AG20443 (cell line): ENCODE measurements at regions not wholly inside any gene's neighbourhood (a gene's known extent, or its start where the extent isn't known, plus 50 kb on each side); places are given as distances from the start of the nearest gene placed in this dataset.

Source experiments
- DNase-seq: peaks from one replicate; pipeline ENCODE4 v3.0.0; 2012; ENCODE audit warnings: low spot score, mixed read lengths

DNA sequence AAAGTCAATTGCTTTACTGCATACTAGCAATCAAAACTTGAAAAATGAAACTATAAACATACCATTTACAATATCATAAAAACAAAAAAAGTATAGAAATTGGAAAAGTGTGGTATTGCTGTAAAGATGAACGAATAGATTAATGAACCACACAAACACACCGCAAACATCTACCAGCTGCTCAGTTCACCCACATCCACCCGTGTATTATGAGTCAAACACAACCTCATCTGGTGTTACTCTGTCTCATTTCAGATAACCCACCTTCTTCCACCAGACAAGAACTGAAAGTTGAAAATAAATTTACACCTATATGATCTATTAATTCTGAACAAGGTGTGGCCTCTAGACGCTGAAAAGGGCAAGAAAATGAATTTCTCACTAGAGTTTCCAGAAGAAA, 53.3 kb downstream of the BLID start:
- no peak for DNase-seq

DNA sequence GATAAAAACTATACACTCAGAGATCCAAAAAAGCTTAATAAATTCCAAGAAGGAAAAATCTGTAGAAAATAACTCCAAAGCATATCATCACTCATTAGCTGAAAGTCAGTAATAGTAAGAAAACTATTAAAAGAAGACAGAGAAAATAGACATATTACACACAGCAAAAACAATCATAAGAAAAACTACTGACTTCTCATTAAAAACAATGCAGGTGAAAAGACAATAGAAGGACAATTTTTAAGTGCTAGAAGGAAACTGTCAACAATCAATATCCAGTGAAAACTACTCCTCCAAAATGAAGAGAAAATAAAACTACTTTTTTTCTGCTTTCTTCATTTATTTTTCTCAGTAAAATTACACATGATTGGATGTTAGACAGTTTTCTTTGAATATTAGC, 56.5 kb downstream of the BLID start:
- DNase-seq: no peak

GRCh38 chr11:122050021-122050690, 65.9 kb downstream of the BLID start:
- no peak for DNase-seq

GRCh38 chr11:122048401-122048800, 67.6 kb downstream of the BLID start:
- DNase-seq: no peak

GRCh38 chr11:122046846-122047245, 69.2 kb downstream of the BLID start:
- peak; percentile 60 for DNase-seq

DNA sequence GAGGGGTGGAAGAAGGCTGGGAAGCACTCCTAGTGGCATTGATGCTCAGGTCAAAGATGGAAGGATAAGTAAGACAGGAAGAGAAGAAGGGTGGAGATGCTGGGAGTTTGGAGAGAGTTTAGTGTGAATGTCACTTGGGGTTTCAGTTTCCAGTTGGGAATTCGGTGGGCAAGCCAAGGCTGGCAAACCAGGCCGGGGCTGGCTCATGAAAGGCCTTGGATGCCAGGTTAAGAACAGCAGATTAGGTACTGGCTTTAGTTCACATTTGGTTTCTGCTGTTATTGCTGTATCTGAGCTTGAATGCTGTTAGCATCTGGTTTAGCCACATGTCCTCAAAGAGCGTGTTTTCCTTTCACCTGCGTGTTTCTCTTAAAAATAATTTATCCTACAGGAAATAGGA, 69.6 kb downstream of the BLID start:
- DNase-seq: no peak

- peak; percentile 40 for DNase-seq
These were observed 70.8 kb downstream of the BLID start for GRCh38 chr11:122045181-122045586.

GRCh38 chr11:122044086-122044485, 71.9 kb downstream of the BLID start:
- peak; percentile 13 for DNase-seq

- no peak for DNase-seq
These were observed 73.0 kb downstream of the BLID start for GRCh38 chr11:122042981-122043380.

DNA sequence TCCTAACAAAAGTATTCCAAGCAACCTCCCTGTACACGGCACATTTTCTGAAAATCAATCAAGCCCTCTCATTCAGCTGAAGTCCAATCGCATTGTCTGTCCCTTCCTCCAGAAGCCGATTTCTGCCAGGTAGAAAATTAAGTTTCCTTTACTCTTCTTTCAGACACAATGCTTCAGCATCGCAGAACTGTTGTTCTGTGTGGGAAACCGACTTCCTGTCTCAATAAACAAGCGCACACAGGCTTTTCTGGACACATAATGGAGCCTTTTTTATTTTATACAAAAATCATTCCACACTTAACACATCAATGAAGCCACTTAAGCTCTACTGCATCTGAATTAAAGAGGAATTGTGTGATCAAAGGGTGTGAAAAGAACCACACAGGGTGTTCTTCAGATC, 75.6 kb downstream of the BLID start:
- DNase-seq: no peak

- DNase-seq: peak; percentile 66
These were observed 77.5 kb downstream of the BLID start for GRCh38 chr11:122038543-122038942.

- DNase-seq: no peak
These were observed 78.1 kb downstream of the BLID start for GRCh38 chr11:122037911-122038310.

DNA sequence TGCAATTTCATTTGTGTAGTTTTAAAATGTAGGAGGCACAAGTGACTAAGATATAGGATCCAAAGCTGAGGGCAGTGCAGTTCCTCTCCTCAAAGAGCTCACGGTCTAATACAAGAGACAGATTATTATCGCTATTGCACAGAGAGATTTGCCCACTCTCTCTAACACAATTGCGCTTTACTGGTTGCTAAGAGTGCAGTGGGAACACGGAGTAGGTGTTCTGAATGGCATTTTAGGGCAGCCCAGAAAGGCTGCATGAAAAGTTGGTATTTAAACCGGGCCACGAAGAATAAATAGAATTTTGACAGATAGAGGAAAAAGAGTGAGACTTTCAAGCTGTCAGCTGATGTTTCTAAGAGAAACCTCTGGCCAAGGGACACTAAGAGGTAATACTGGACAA, 79.5 kb downstream of the BLID start:
- DNase-seq: no peak

GRCh38 chr11:122036018-122036417, 80.0 kb downstream of the BLID start:
- peak; percentile 44 for DNase-seq

DNA sequence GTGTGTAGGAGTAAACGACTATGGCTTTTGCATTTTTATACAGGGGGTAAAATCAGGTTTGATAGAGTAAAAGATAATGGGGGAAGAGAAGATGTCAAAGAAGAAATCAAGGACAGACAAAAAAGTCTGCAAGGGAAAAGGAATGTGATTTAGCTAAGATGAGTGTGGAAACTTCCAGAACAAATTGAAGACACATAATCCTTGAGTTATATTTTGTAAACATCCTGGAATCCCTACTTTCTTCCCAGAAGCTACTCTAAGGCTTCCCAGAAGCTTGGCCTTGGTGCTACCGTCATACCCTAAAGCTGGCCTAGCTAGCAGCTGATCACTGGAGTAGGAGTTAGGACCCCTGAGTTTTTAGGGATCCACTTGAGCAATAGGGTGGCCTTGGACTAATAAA, 82.4 kb downstream of the BLID start:
- no peak for DNase-seq

- DNase-seq: no peak
These were observed 82.8 kb downstream of the BLID start for GRCh38 chr11:122033193-122033592.

DNA sequence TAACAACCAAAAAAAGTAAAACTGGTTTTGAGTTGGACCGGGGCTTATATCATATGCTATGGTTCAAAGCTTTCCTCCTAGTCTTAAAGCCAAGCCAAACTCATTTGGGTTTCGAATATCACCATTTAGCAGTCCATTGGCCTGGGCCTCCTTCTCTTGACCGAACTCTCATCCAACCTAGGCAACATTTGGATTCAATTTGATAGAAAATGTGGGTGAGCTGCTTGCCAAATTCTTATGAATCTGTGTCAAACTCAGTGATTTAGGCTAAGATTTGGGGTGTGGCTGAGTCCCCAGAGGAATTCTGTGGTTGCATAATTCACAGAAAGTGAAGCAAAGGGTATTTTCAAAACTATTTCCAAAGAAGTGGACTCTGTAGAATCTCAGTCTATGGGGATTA, 83.7 kb downstream of the BLID start:
- DNase-seq: peak; percentile 66

DNA sequence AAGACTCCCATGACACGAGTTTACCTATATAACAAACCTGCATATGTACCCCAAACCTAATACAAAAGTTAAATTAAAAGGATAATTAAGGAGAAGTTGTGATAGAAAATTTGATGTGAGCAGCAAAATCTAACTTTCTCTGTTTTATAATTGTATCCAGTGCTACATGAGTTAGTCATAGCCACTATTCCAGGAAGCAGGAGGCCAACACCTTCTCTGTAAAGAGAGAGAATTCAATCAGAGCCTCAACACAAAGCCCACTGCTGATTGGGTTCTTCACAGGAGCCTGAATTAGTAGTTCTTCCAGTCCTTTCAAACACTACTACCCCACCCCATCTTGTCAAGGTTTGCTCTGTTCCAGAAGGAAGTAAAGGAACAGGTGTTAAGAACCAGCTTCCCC, 84.2 kb downstream of the BLID start:
- DNase-seq: no peak

- no peak for DNase-seq
These were observed 85.7 kb downstream of the BLID start for GRCh38 chr11:122030286-122030685.

DNA sequence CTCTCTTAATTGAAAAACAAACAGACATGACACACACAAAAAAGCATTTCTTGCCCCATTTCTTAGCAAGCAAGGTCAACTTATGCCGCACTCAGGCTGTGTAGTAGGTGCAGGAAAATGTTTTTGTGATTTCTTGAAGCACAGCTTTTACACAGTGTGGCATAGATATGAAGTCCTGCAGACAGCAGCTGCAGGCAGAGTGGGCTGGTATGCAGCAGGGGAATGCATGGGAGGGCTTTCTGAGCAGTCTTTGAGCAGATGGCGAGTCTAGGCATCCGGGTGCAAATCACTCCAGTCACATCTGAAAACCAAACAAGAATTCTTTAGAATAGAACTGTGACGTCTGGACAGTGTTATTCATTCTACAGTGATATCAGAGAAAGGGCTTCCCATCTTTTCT, 87.5 kb downstream of the BLID start:
- no peak for DNase-seq

DNA sequence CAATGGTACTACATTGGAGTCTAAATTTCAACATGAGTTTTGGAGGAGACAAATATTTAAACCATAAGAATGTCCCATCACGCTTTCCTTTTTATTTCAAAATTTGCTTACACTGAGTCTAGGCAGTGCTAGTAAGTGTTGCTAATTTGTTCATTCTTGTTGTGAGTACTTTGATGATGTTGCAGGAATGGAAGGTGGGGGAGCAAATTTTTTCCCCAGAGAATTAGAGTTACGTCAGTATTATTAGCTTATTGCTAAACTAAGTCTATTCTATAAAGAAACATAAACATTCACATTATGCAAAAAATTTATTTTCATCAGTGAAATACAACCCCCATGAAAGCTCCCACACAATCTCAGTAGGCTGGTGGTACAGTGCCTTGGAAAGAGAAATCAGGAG, 88.0 kb downstream of the BLID start:
- DNase-seq: no peak

- DNase-seq: no peak
These were observed 90.3 kb downstream of the BLID start for GRCh38 chr11:122025757-122026156.

GRCh38 chr11:122024278-122024677, 91.7 kb downstream of the BLID start:
- DNase-seq: no peak

DNA sequence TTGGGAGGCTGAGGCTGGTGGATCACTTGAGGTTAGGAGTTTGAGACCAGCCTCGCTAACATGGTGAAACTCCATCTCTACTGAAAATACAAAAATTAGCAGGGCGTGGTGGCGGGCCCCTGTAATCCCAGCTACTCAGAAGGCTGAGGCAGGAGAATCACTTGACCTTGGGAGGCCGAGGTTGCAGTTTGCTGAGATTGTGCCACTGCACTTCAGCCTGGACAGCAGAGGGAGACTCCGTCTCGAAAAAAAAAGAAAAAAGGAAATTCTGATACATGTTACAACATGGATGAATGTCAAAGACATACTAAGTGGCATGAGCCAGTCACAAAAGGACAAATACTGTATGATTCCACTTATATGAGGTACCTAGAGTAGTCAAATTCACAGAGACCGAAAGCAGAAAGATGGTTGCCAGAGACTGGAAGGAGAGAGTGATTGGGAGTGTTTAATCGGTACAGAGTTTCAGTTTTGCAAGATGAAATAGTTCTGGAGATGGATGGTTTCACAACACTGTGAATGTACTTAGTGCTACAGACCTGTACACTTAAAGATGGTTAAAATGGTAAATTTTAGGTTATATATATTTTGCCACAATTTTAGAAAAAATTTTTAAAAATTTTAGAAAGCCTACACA, 92.3 kb downstream of the BLID start:
- no peak for DNase-seq
